ENCODE measurements at regions not wholly inside any gene's neighbourhood (a gene's known extent, or its start where the extent isn't known, plus 50 kb on each side); places are given as distances from the start of the nearest gene placed in this dataset.

- Mint-ChIP-seq H3K27me3 (ENCODE audit: low read depth) (no peaks in the 10 kb centered on the region), H3K4me1 (peaks cover 12% of the 10 kb centered on the region), H3K9me3 (peaks cover 38% of the 10 kb centered on the region), H3K4me3 (no peak overlapping the region), H3K27ac (no peak overlapping the region; the same call in 1 of the 2 replicates), H3K36me3 (peaks cover 13% of the 10 kb centered on the region)
- TF ChIP-seq GABPB1 (CRISPR knock-in tag; IDR thresholded peaks at IDR 0.05) = no peak
- TF ChIP-seq, protein P1, sequence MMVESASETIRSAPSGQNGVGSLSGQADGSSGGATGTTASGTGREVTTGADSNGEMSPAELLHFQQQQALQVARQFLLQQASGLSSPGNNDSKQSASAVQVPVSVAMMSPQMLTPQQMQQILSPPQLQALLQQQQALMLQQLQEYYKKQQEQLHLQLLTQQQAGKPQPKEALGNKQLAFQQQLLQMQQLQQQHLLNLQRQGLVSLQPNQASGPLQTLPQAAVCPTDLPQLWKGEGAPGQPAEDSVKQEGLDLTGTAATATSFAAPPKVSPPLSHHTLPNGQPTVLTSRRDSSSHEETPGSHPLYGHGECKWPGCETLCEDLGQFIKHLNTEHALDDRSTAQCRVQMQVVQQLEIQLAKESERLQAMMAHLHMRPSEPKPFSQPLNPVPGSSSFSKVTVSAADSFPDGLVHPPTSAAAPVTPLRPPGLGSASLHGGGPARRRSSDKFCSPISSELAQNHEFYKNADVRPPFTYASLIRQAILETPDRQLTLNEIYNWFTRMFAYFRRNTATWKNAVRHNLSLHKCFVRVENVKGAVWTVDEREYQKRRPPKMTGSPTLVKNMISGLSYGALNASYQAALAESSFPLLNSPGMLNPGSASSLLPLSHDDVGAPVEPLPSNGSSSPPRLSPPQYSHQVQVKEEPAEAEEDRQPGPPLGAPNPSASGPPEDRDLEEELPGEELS (CRISPR knock-in tag; IDR thresholded peaks at IDR 0.05) = no peak
- TF ChIP-seq FOXK1 (CRISPR knock-in tag; IDR thresholded peaks at IDR 0.05) = no peak
- no peak for TF ChIP-seq PREB (CRISPR knock-in tag; IDR thresholded peaks at IDR 0.05; ENCODE audit: borderline replicate concordance)
- TF ChIP-seq SP1 (CRISPR knock-in tag; conservative IDR thresholded peaks at IDR 0.05) = no peak
- no peak for TF ChIP-seq ETV6 (CRISPR knock-in tag; IDR thresholded peaks at IDR 0.05)
- no peak for TF ChIP-seq ZNF423 (CRISPR knock-in tag; IDR thresholded peaks at IDR 0.05)
- TF ChIP-seq NFYB (CRISPR knock-in tag; conservative IDR thresholded peaks at IDR 0.05; ENCODE audit: low read depth) = no peak
- no peak for TF ChIP-seq SMAD3 (CRISPR knock-in tag; IDR thresholded peaks at IDR 0.05; ENCODE audit: borderline replicate concordance)
- no peak for TF ChIP-seq SOX15 (CRISPR knock-in tag; IDR thresholded peaks at IDR 0.05)
- TF ChIP-seq HMGXB4 (CRISPR knock-in tag; IDR thresholded peaks at IDR 0.05) = no peak
- ChIA-PET POLR2A (interaction anchor here (1.3 kb wide), 1 partner anchor 22 kb away, joined by 3 read pairs; no protein-coding TSS in a partner anchor), CTCF (interaction anchor here (0.6 to 1.7 kb wide), 4 partner anchors 32 to 344 kb away, joined by 3 to 7 read pairs (median 4); no protein-coding TSS in a partner anchor)
- peak; percentile 69 for ATAC-seq
- DNase-seq (ENCODE audit: low spot score) = no peak
Observed at GRCh38 chr3:188084752-188085583, 69.0 kb upstream of the LPP start.

DNA sequence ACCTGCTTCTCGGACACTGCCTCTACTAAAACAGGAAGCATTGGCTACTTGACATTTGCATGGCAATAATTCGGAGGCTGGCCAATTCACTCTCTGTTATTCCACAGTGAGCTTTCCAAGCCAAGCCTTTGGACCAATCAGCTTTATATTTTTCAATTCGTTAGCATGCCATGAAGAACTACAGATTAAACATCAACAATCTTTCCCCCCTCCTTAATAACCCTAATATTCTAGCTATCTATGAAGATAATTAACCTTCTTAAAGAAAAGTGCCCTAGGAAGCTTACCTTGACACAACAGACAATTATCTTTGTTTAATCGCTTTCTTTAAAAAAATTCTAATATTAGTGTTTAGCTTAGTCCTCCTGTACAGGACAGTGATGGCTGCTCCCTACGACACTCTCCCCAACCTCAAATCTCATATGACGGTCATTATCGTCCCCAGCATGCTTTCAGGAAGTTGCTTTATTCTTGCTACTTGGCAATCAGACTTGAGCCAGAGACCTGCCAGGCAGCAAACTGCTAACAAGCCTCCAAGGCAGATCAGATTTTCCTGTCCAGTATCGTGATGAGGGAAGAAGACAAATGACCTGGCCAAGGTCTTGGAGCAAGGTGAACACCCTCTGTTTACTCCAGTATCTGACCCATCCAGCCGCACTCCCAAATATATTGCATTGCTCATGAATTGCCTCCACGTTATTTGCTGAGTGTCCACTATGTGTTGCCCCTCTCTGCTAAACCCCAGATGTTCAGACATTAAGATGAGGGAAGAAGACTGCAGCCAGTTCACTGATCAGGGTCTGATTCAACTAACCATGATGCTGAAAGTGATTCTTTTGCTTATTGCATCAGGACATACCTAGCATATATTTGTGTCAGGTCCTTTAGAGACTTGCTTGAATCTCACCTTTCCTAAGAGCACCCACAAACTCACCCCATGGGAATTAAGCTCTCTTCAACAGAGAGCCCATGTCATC lies 68.1 kb upstream of the LPP start:
- Mint-ChIP-seq H3K27ac (peak overlapping the region; percentile 35; the same call in 1 of the 2 replicates), H3K4me3 (no peak overlapping the region), H3K9me3 (peaks cover 31% of the 10 kb centered on the region), H3K4me1 (peaks cover 12% of the 10 kb centered on the region), H3K36me3 (peaks cover 7% of the 10 kb centered on the region), H3K27me3 (ENCODE audit: low read depth) (no peaks in the 10 kb centered on the region)
- DNase-seq (ENCODE audit: low spot score) (no peak), ATAC-seq (no peak)
- TF ChIP-seq FOXP1 (CRISPR knock-in tag; IDR thresholded peaks at IDR 0.05; ENCODE audit: borderline replicate concordance) = no peak
- TF ChIP-seq GTF2I (CRISPR knock-in tag; conservative IDR thresholded peaks at IDR 0.05) = no peak
- no peak for TF ChIP-seq PREB (CRISPR knock-in tag; IDR thresholded peaks at IDR 0.05; ENCODE audit: borderline replicate concordance)
- TF ChIP-seq NR2C2 (CRISPR knock-in tag; IDR thresholded peaks at IDR 0.05) = no peak
- no peak for TF ChIP-seq ELF4 (CRISPR knock-in tag; IDR thresholded peaks at IDR 0.05; ENCODE audit: low read depth)
- TF ChIP-seq, protein P2, sequence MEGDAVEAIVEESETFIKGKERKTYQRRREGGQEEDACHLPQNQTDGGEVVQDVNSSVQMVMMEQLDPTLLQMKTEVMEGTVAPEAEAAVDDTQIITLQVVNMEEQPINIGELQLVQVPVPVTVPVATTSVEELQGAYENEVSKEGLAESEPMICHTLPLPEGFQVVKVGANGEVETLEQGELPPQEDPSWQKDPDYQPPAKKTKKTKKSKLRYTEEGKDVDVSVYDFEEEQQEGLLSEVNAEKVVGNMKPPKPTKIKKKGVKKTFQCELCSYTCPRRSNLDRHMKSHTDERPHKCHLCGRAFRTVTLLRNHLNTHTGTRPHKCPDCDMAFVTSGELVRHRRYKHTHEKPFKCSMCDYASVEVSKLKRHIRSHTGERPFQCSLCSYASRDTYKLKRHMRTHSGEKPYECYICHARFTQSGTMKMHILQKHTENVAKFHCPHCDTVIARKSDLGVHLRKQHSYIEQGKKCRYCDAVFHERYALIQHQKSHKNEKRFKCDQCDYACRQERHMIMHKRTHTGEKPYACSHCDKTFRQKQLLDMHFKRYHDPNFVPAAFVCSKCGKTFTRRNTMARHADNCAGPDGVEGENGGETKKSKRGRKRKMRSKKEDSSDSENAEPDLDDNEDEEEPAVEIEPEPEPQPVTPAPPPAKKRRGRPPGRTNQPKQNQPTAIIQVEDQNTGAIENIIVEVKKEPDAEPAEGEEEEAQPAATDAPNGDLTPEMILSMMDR (IDR thresholded peaks at IDR 0.05) = no peak
- TF ChIP-seq CBFB (CRISPR knock-in tag; IDR thresholded peaks at IDR 0.05; ENCODE audit: low read depth) = no peak
- TF ChIP-seq JAZF1 (CRISPR knock-in tag; IDR thresholded peaks at IDR 0.05) = no peak
- CTCF ChIA-PET = interaction anchor here (0.5 to 1.7 kb wide), 5 partner anchors 33 to 345 kb away, joined by 3 to 7 read pairs (median 3); no protein-coding TSS in a partner anchor
- POLR2A ChIA-PET = interaction anchor here (1.3 kb wide), 1 partner anchor 21 kb away, joined by 3 read pairs; no protein-coding TSS in a partner anchor

Measured in WTC11 (cell line).